Fibroblast of mammary gland (primary cell): ENCODE measurements at regions not wholly inside any gene's neighbourhood (a gene's known extent, or its start where the extent isn't known, plus 50 kb on each side); places are given as distances from the start of the nearest gene placed in this dataset.
A peak's percentile ranks its signal among the peaks of the same experiment; 100 is the strongest.

Source experiments
- DNase-seq: peaks from one replicate; pipeline ENCODE4 v3.0.0-alpha.2; 2010; ENCODE audit warnings: low read depth
- H3K4me3 ChIP-seq: 2 replicates; pipeline ENCODE4 v1.5.1; 2011; ENCODE audit warnings: low read depth, mild to moderate bottlenecking, low read length, moderate library complexity; ENCODE audit not compliant: control insufficient read depth
- CTCF ChIP-seq: conservative IDR thresholded peaks from 2 replicates; pipeline ENCODE4 v1.5.1; 2011; ENCODE audit warnings: low read depth, low read length, inconsistent platforms; ENCODE audit not compliant: control insufficient read depth, insufficient read depth

- no peak for TF ChIP-seq CTCF
- H3K4me3 ChIP-seq, result no peak overlapping the region
- DNase-seq, result peak; percentile 99
Measured at GRCh38 chr21:35924714-35925301, 135.5 kb downstream of the SETD4 start.

GRCh38 chr21:35923971-35924370 lies 136.4 kb downstream of the SETD4 start:
- no peak for TF ChIP-seq CTCF
- H3K4me3 ChIP-seq, result no peak overlapping the region
- DNase-seq, result no peak

GRCh38 chr21:35922618-35923017 lies 137.7 kb downstream of the SETD4 start:
- DNase-seq, result peak; percentile 71
- no peak for TF ChIP-seq CTCF

GRCh38 chr21:35921471-35921870 lies 138.9 kb downstream of the SETD4 start:
- no peak for DNase-seq
- no peak for TF ChIP-seq CTCF
- no peak overlapping the region for H3K4me3 ChIP-seq

More at GRCh38 chr21:35922618-35923017, 137.7 kb downstream of the SETD4 start:
- H3K4me3 ChIP-seq, result no peak overlapping the region

GRCh38 chr21:35920436-35920835 lies 139.9 kb downstream of the SETD4 start:
- no peak for DNase-seq
- no peak overlapping the region for H3K4me3 ChIP-seq
- TF ChIP-seq CTCF, result no peak

GRCh38 chr21:35915030-35915429 lies 145.3 kb downstream of the SETD4 start:
- TF ChIP-seq CTCF, result no peak
- DNase-seq, result no peak
- H3K4me3 ChIP-seq, result no peak overlapping the region

GRCh38 chr21:35911412-35912191 lies 148.7 kb downstream of the SETD4 start:
- no peak for TF ChIP-seq CTCF
- H3K4me3 ChIP-seq, result no peak overlapping the region
- no peak for DNase-seq
